GM12878 (cell line): ENCODE measurements at regions not wholly inside any gene's neighbourhood (a gene's known extent, or its start where the extent isn't known, plus 50 kb on each side); places are given as distances from the start of the nearest gene placed in this dataset.

Experiments
- ATAC-seq: fragments of 200-7000 bp; cut with Tn5 transposase; 3 replicates; pipeline ENCODE4 v1.9.1; 2020; ENCODE audit warnings: mild to moderate bottlenecking, moderate library complexity
- BruUV-seq: library from RNA; stranded (reverse); fragments of 400-500 nt; replicated peaks from 2 replicates; lab custom pipeline; 2021; lab: Mats Ljungman, UMichigan
- CTCF ChIA-PET: fragments of 300-600 bp; sonication (Branson Sonifier 250); formaldehyde crosslinking; extraction: SDS; loops from one replicate; lab custom pipeline; 2021; ENCODE audit warnings: inconsistent platforms; lab: Yijun Ruan, JAX
- POLR2A ChIA-PET: fragments of 350-600 bp; formaldehyde crosslinking; extraction: SDS; loops from one replicate; lab custom pipeline; 2021; ENCODE audit warnings: inconsistent platforms; lab: Charles Lee
- RAD21 ChIA-PET: fragments of 300-600 bp; sonication (Branson Sonifier 250); formaldehyde crosslinking; loops from one replicate; lab custom pipeline; 2023; ENCODE audit warnings: antibody characterized with exemption; ENCODE audit not compliant: unreplicated experiment; lab: Charles Lee
- SMC1A ChIA-PET: fragments of 300-600 bp; sonication (Branson Sonifier 250); formaldehyde crosslinking; loops from one replicate; lab custom pipeline; 2023; ENCODE audit not compliant: unreplicated experiment, uncharacterized antibody; lab: Charles Lee
- DNase-seq: peaks from one replicate; pipeline ENCODE4 v3.0.0-alpha.2; 2011; ENCODE audit warnings: low read depth, low spot score
- FAIRE-seq: peaks from 3 replicates; lab custom pipeline; 2011; peaks lifted over from hg19 to GRCh38; lab: Jason Lieb, UNC
- H2AFZ ChIP-seq: 2 replicates; pipeline ENCODE4 v1.6.0; 2011; ENCODE audit warnings: low read depth, low read length, control low read depth; ENCODE audit not compliant: control insufficient read depth
- H3K27ac ChIP-seq: 2 replicates; pipeline ENCODE4 v1.5.1; 2011; ENCODE audit warnings: control low read depth; ENCODE audit not compliant: control insufficient read depth, insufficient read depth
- H3K27me3 ChIP-seq, 2 experiments: replicated peaks in 1 of 2; 2 replicates each; pipeline versions ENCODE4 v1.6.0 to v1.6.1; 2011; ENCODE audit warnings: low read length in 1 of 2; ENCODE audit not compliant: control insufficient read depth in 2 of 2, insufficient read depth in 2 of 2
- H3K36me3 ChIP-seq, 2 experiments: 2 replicates each; pipeline ENCODE4 v1.5.1; 2011; ENCODE audit warnings: low read length in 1 of 2; ENCODE audit not compliant: control insufficient read depth in 2 of 2, insufficient read depth in 2 of 2
- H3K4me1 ChIP-seq: 2 replicates; pipeline ENCODE4 v1.6.1; 2011; ENCODE audit warnings: mild to moderate bottlenecking, low read length, moderate library complexity, mixed read lengths; ENCODE audit not compliant: control insufficient read depth, insufficient read depth
- H3K4me2 ChIP-seq: 2 replicates; pipeline ENCODE4 v1.6.0; 2011; ENCODE audit warnings: control low read depth; ENCODE audit not compliant: control insufficient read depth, insufficient read depth
- H3K4me3 ChIP-seq: fragments of 200-600 bp; sonication (generic); 2 replicates; pipeline ENCODE4 v1.5.1; 2016
- H3K79me2 ChIP-seq: 2 replicates; pipeline ENCODE4 v1.6.0; 2011; ENCODE audit warnings: low read length; ENCODE audit not compliant: control insufficient read depth, insufficient read depth
- H3K9ac ChIP-seq: 2 replicates; pipeline ENCODE4 v1.8.0; 2011; ENCODE audit warnings: low read length, control low read depth, mixed read lengths; ENCODE audit not compliant: control insufficient read depth, insufficient read depth
- H3K9me3 ChIP-seq: replicated peaks from 3 replicates; pipeline ENCODE4 v1.5.1; 2011; ENCODE audit warnings: mild to moderate bottlenecking, low read length; ENCODE audit not compliant: control insufficient read depth, insufficient read depth
- H4K20me1 ChIP-seq: 2 replicates; pipeline ENCODE4 v1.6.0; 2011; ENCODE audit not compliant: control insufficient read depth, insufficient read depth
- ATF2 ChIP-seq: IDR thresholded peaks from 2 replicates; pipeline ENCODE4 v1.6.1; 2012; ENCODE audit warnings: low read length, inconsistent platforms
- ATF3 ChIP-seq: IDR thresholded peaks from 2 replicates; pipeline ENCODE4 v1.6.1; 2011; ENCODE audit warnings: low read depth, mild to moderate bottlenecking, low read length, moderate library complexity, borderline replicate concordance; ENCODE audit errors: extremely low read depth
- CBX3 ChIP-seq: fragments of 200-600 bp; sonication (generic); IDR thresholded peaks from 2 replicates; pipeline ENCODE4 v1.6.1; 2016; ENCODE audit warnings: low read depth, borderline replicate concordance
- CUX1 ChIP-seq: IDR thresholded peaks from 2 replicates; pipeline ENCODE4 v1.6.1; 2012; ENCODE audit warnings: improper control_type of control experiment, low read depth, low read length; ENCODE audit not compliant: insufficient replicate concordance
- ELK1 ChIP-seq: IDR thresholded peaks from 2 replicates; pipeline ENCODE4 v1.6.1; 2012; ENCODE audit warnings: low read depth, low read length, improper control_type of control experiment
- FOS ChIP-seq: IDR thresholded peaks from 3 replicates; pipeline ENCODE4 v1.6.1; 2011; ENCODE audit warnings: borderline replicate concordance; ENCODE audit not compliant: insufficient read length; ENCODE audit errors: extremely low read depth
- HDGF ChIP-seq: fragments of 450-650 bp; IDR thresholded peaks from 2 replicates; pipeline ENCODE4 v1.6.1; 2016; ENCODE audit warnings: antibody characterized with exemption
- NFYA ChIP-seq: IDR thresholded peaks from 2 replicates; pipeline ENCODE4 v1.6.1; 2011; ENCODE audit warnings: low read depth, mild to moderate bottlenecking, low read length, improper control_type of control experiment, borderline replicate concordance
- RELB ChIP-seq: fragments of 450-650 bp; IDR thresholded peaks from 2 replicates; pipeline ENCODE4 v1.6.1; 2017; ENCODE audit warnings: low read depth, mild to moderate bottlenecking, moderate library complexity
- SKIL ChIP-seq: fragments of 450-650 bp; IDR thresholded peaks from 2 replicates; pipeline ENCODE4 v1.6.1; 2017; ENCODE audit warnings: mild to moderate bottlenecking, low read depth, inconsistent platforms; ENCODE audit not compliant: poor library complexity, severe bottlenecking
- YY1 ChIP-seq: IDR thresholded peaks from 2 replicates; pipeline ENCODE4 v1.6.1; 2011; ENCODE audit warnings: low read depth, mild to moderate bottlenecking, low read length
- ZBED1 ChIP-seq: IDR thresholded peaks from 2 replicates; pipeline ENCODE4 v1.6.1; 2016; ENCODE audit warnings: borderline replicate concordance
- ZNF24 ChIP-seq: fragments of 450-650 bp; IDR thresholded peaks from 2 replicates; pipeline ENCODE4 v1.6.1; 2017; ENCODE audit warnings: antibody characterized with exemption, mild to moderate bottlenecking
- WGBS: methylation state at CpG from one replicate; pipeline ENCODE4 v1.1.6; 2016; ENCODE audit warnings: low lambda C conversion rate; ENCODE audit not compliant: insufficient replicate concordance, insufficient coverage; ENCODE audit errors: missing lambda C conversion rate; 5-methylcytosine and 5-hydroxymethylcytosine counted together
- in situ Hi-C: fragments of 300-500 bp; cut with MboI; formaldehyde crosslinking; loops from 9 replicates; pipeline ENCODE4 v1.14.3; 2018; ENCODE audit warnings: mixed read lengths
- intact Hi-C: fragments of 100-400 bp; cut with micrococcal nuclease; formaldehyde crosslinking; loops from one replicate; pipeline ENCODE4 v1.14.2; 2022; ENCODE audit not compliant: unreplicated experiment

GRCh38 chr7:142447762-142448161 lies 189.9 kb upstream of the PRSS58 start:
- ChIA-PET SMC1A (no interaction called here), POLR2A (no interaction called here), CTCF (no interaction called here), RAD21 (no interaction called here)
- WGBS: 39% methylated on average over 2 of the region's 2 CpGs
- in situ Hi-C loops: no loop called here
- FAIRE-seq (no peak), DNase-seq (no peak), ATAC-seq (no peak)
- Histone ChIP-seq H3K36me3 (no peaks in the 10 kb centered on the region), H3K9me3 (no peaks in the 10 kb centered on the region), H3K4me3 (no peak overlapping the region), H4K20me1 (no peaks in the 10 kb centered on the region), H2AFZ (no peak overlapping the region), H3K27me3 (peaks cover 0 to 4% of the 10 kb centered on the region in 2 experiments; a peak in 3 of 4 replicates), H3K9ac (no peak overlapping the region), H3K27ac (no peak overlapping the region), H3K4me1 (no peaks in the 10 kb centered on the region), H3K79me2 (no peaks in the 10 kb centered on the region), H3K4me2 (no peak overlapping the region)
- intact Hi-C loops: no loop called here
- no TSS peak for BruUV-seq
- TF ChIP-seq SKIL (no peak), CUX1 (no peak), ELK1 (no peak), ATF3 (no peak), ZNF24 (no peak), YY1 (no peak), HDGF (no peak), RELB (no peak), ZBED1 (no peak), CBX3 (no peak), FOS (no peak), ATF2 (no peak), NFYA (no peak)
